SK-N-SH (cell line): ENCODE measurements at regions not wholly inside any gene's neighbourhood (a gene's known extent, or its start where the extent isn't known, plus 50 kb on each side); places are given as distances from the start of the nearest gene placed in this dataset.

Source experiments
- CTCF ChIP-seq: fragments of 200-600 bp; sonication (generic); IDR thresholded peaks from 2 replicates; pipeline ENCODE4 v1.6.1; 2017; ENCODE audit warnings: antibody characterized with exemption, mild to moderate bottlenecking, moderate library complexity
- POLR2AphosphoS5 ChIP-seq: IDR thresholded peaks from 2 replicates; pipeline ENCODE4 v1.6.1; 2012; ENCODE audit warnings: low read depth, low read length
- REST ChIP-seq: IDR thresholded peaks from 2 replicates; pipeline ENCODE4 v1.6.1; 2012; ENCODE audit warnings: mild to moderate bottlenecking, low read depth, low read length, moderate library complexity
- TCF12 ChIP-seq: IDR thresholded peaks from 2 replicates; pipeline ENCODE4 v1.4.0; 2012

GRCh38 chr18:65548316-65548715 lies 202.5 kb upstream of the CDH7 start:
- TF ChIP-seq POLR2AphosphoS5, result no peak
- TF ChIP-seq CTCF, result no peak
- no peak for TF ChIP-seq TCF12
- TF ChIP-seq REST, result no peak
